Chondrocyte (in vitro differentiated cells): ENCODE measurements at regions not wholly inside any gene's neighbourhood (a gene's known extent, or its start where the extent isn't known, plus 50 kb on each side); places are given as distances from the start of the nearest gene placed in this dataset.

Source experiments
- DNase-seq: peaks from one replicate; pipeline ENCODE4 v3.0.0; 2021; ENCODE audit warnings: mixed read lengths, low spot score
- H3K27ac Mint-ChIP-seq: one replicate; pipeline ENCODE4 v1.8.0; 2021; ENCODE audit warnings: mild to moderate bottlenecking, moderate library complexity, mixed read lengths; ENCODE audit not compliant: unreplicated experiment
- H3K27me3 Mint-ChIP-seq: 2 replicates; pipeline ENCODE4 v1.8.0; 2021; ENCODE audit warnings: low read depth, mixed read lengths
- H3K36me3 Mint-ChIP-seq: 2 replicates; pipeline ENCODE4 v1.8.0; 2021; ENCODE audit warnings: low read depth, mixed read lengths
- H3K4me1 Mint-ChIP-seq: 2 replicates; pipeline ENCODE4 v1.8.0; 2021; ENCODE audit warnings: low read depth, mild to moderate bottlenecking, mixed read lengths
- H3K4me3 Mint-ChIP-seq: one replicate; pipeline ENCODE4 v1.8.0; 2021; ENCODE audit warnings: mild to moderate bottlenecking, moderate library complexity, mixed read lengths; ENCODE audit not compliant: unreplicated experiment
- H3K9me3 Mint-ChIP-seq: 2 replicates; pipeline ENCODE4 v1.8.0; 2021; ENCODE audit warnings: low read depth, mixed read lengths
- CTCF ChIP-seq: fragments of 200-600 bp; sonication (generic); IDR thresholded peaks from 2 replicates; pipeline ENCODE4 v1.5.0; 2021; ENCODE audit warnings: antibody characterized with exemption, mild to moderate bottlenecking, moderate library complexity

DNA sequence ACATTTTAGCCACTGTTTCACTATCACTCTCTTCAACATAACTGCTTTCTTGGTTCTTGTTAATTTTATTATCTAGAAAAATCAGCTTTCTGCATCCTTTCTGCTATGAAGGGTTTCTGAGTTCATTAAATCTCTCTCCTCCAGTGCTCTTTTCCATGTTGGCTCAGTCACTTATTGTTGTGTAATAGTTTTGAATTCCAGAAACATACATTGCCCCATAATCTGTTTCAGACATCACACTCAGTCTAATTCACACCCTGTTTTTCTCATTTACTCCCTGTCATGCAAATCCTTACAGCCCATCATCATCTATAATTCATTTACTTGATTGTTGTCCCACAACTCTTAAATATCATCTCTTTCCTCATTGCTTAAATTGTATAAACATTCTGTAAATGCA lies 176.1 kb upstream of the CDH12 start:
- Mint-ChIP-seq H3K9me3 (no peaks in the 10 kb centered on the region), H3K36me3 (no peaks in the 10 kb centered on the region), H3K27me3 (no peaks in the 10 kb centered on the region), H3K4me3 (no peak overlapping the region), H3K27ac (no peak overlapping the region), H3K4me1 (no peaks in the 10 kb centered on the region)
- no peak for DNase-seq
- TF ChIP-seq CTCF, result no peak

GRCh38 chr5:23028445-23029021 lies 175.4 kb upstream of the CDH12 start:
- no peak overlapping the region for H3K27ac Mint-ChIP-seq
- H3K36me3 Mint-ChIP-seq, result no peaks in the 10 kb centered on the region
- H3K4me1 Mint-ChIP-seq, result no peaks in the 10 kb centered on the region
- no peaks in the 10 kb centered on the region for H3K9me3 Mint-ChIP-seq
- no peak for DNase-seq
- no peak overlapping the region for H3K4me3 Mint-ChIP-seq
- TF ChIP-seq CTCF, result no peak
- H3K27me3 Mint-ChIP-seq, result no peaks in the 10 kb centered on the region

- Mint-ChIP-seq H3K36me3 (no peaks in the 10 kb centered on the region), H3K27me3 (peaks cover 2% of the 10 kb centered on the region), H3K27ac (no peak overlapping the region), H3K4me1 (no peaks in the 10 kb centered on the region), H3K9me3 (no peaks in the 10 kb centered on the region), H3K4me3 (no peak overlapping the region)
- DNase-seq, result no peak
- TF ChIP-seq CTCF, result no peak
These were observed 174.7 kb upstream of the CDH12 start for GRCh38 chr5:23027830-23028229.

GRCh38 chr5:23027331-23027730 lies 174.2 kb upstream of the CDH12 start:
- H3K36me3 Mint-ChIP-seq, result no peaks in the 10 kb centered on the region
- peaks cover 2% of the 10 kb centered on the region for H3K27me3 Mint-ChIP-seq
- DNase-seq, result no peak
- H3K9me3 Mint-ChIP-seq, result no peaks in the 10 kb centered on the region
- no peak for TF ChIP-seq CTCF
- H3K4me1 Mint-ChIP-seq, result no peaks in the 10 kb centered on the region
- H3K4me3 Mint-ChIP-seq, result no peak overlapping the region
- H3K27ac Mint-ChIP-seq, result no peak overlapping the region

GRCh38 chr5:23026252-23027170 lies 173.4 kb upstream of the CDH12 start:
- DNase-seq, result no peak
- Mint-ChIP-seq H3K27ac (no peak overlapping the region), H3K36me3 (no peaks in the 10 kb centered on the region), H3K4me3 (no peak overlapping the region), H3K27me3 (peaks cover 2% of the 10 kb centered on the region), H3K9me3 (no peaks in the 10 kb centered on the region), H3K4me1 (no peaks in the 10 kb centered on the region)
- no peak for TF ChIP-seq CTCF
